ENCODE measurements at regions not wholly inside any gene's neighbourhood (a gene's known extent, or its start where the extent isn't known, plus 50 kb on each side); places are given as distances from the start of the nearest gene placed in this dataset.

GRCh38 chr2:107731435-107731834, 95.3 kb upstream of the RGPD4 start:
- Histone ChIP-seq H3K9me3 (ENCODE audit: insufficient read depth, low read depth) (no peaks in the 10 kb centered on the region), H3K27ac (no peak overlapping the region), H4K20me1 (ENCODE audit: insufficient read depth) (no peaks in the 10 kb centered on the region), H3K27me3 (ENCODE audit: insufficient read depth, low read depth) (no peaks in the 10 kb centered on the region), H3K79me2 (ENCODE audit: low read depth) (no peaks in the 10 kb centered on the region), H3K4me2 (no peak overlapping the region), H2AFZ (no peak overlapping the region), H3K4me3 (no peak overlapping the region), H3K9me2 (ENCODE audit: insufficient read depth) (no peaks in the 10 kb centered on the region), H3K4me1 (replicated peaks; ENCODE audit: insufficient read depth) (no peaks in the 10 kb centered on the region), H3K36me3 (ENCODE audit: low read depth) (no peaks in the 10 kb centered on the region), H3F3A (ENCODE audit: insufficient read depth, low read depth) (no peaks in the 10 kb centered on the region)
- no peak for DNase-seq
- BruUV-seq (replicated peaks), result no TSS peak
- intact Hi-C loops (cut with micrococcal nuclease; ENCODE audit: unreplicated experiment), result no loop called here
- ChIA-PET POLR2A (ENCODE audit: unreplicated experiment) (no interaction called here), CTCF (no interaction called here)
- TF ChIP-seq EZH2 (IDR thresholded peaks at IDR 0.05; ENCODE audit: low read depth) (no peak), CTCF (conservative IDR thresholded peaks at IDR 0.05) (no peak)

- Histone ChIP-seq H3K27me3 (ENCODE audit: insufficient read depth, low read depth) (no peaks in the 10 kb centered on the region), H3K79me2 (ENCODE audit: low read depth) (no peaks in the 10 kb centered on the region), H3K36me3 (ENCODE audit: low read depth) (no peaks in the 10 kb centered on the region), H3K27ac (no peak overlapping the region), H3K4me3 (no peak overlapping the region), H3F3A (ENCODE audit: insufficient read depth, low read depth) (no peaks in the 10 kb centered on the region), H3K4me2 (no peak overlapping the region), H2AFZ (no peak overlapping the region), H3K4me1 (replicated peaks; ENCODE audit: insufficient read depth) (no peaks in the 10 kb centered on the region), H3K9me2 (ENCODE audit: insufficient read depth) (no peaks in the 10 kb centered on the region), H4K20me1 (ENCODE audit: insufficient read depth) (no peaks in the 10 kb centered on the region), H3K9me3 (ENCODE audit: insufficient read depth, low read depth) (no peaks in the 10 kb centered on the region)
- intact Hi-C loops (cut with micrococcal nuclease; ENCODE audit: unreplicated experiment), result no loop called here
- no peak for TF ChIP-seq CTCF (conservative IDR thresholded peaks at IDR 0.05)
- no peak for TF ChIP-seq EZH2 (IDR thresholded peaks at IDR 0.05; ENCODE audit: low read depth)
- ChIA-PET CTCF (no interaction called here), POLR2A (ENCODE audit: unreplicated experiment) (no interaction called here)
- DNase-seq, result no peak
- no TSS peak for BruUV-seq (replicated peaks)
Measured at GRCh38 chr2:107735201-107735600, 91.5 kb upstream of the RGPD4 start.

GRCh38 chr2:107737756-107738155, 88.9 kb upstream of the RGPD4 start:
- intact Hi-C loops (cut with micrococcal nuclease; ENCODE audit: unreplicated experiment), result no loop called here
- H3K4me3 ChIP-seq, result no peak overlapping the region
- no peak overlapping the region for H3K4me2 ChIP-seq
- no peak for DNase-seq
- H3K9me3 ChIP-seq (ENCODE audit: insufficient read depth, low read depth), result no peaks in the 10 kb centered on the region
- no peaks in the 10 kb centered on the region for H4K20me1 ChIP-seq (ENCODE audit: insufficient read depth)
- no peaks in the 10 kb centered on the region for H3K36me3 ChIP-seq (ENCODE audit: low read depth)
- no peaks in the 10 kb centered on the region for H3K79me2 ChIP-seq (ENCODE audit: low read depth)
- H3F3A ChIP-seq (ENCODE audit: insufficient read depth, low read depth), result no peaks in the 10 kb centered on the region
- POLR2A ChIA-PET (ENCODE audit: unreplicated experiment), result no interaction called here
- H3K27me3 ChIP-seq (ENCODE audit: insufficient read depth, low read depth), result no peaks in the 10 kb centered on the region
- H3K4me1 ChIP-seq (replicated peaks; ENCODE audit: insufficient read depth), result no peaks in the 10 kb centered on the region
- no peak overlapping the region for H2AFZ ChIP-seq
- CTCF ChIA-PET, result no interaction called here
- no peaks in the 10 kb centered on the region for H3K9me2 ChIP-seq (ENCODE audit: insufficient read depth)
- no peak overlapping the region for H3K27ac ChIP-seq
- TF ChIP-seq CTCF (conservative IDR thresholded peaks at IDR 0.05), result no peak
- TF ChIP-seq EZH2 (IDR thresholded peaks at IDR 0.05; ENCODE audit: low read depth), result no peak
- BruUV-seq (replicated peaks), result no TSS peak
